ENCODE measurements at regions not wholly inside any gene's neighbourhood (a gene's known extent, or its start where the extent isn't known, plus 50 kb on each side); places are given as distances from the start of the nearest gene placed in this dataset.

DNA sequence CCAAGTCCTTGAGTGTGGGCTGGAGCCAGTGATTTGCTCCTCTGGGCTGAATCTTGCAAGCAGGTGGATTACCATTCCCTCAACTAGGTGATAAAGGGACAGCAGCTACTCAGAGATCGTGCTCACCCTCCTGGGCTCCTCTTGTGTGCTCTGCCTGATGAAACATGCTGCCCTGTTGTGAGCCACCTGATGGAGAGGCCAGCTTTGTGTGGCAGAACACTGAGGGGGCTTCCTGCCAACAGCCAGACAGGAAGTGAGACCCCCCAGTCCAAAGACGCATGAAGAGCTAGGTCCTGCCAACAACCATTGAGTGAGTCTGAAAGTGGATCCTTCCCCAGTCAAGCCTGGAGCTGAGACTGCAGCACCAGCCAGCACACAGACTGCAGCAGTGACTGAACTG, 106.4 kb upstream of the IRX2 start:
- WGBS, 2 donors, result 40 to 53% methylated on average over 2 of the region's 2 CpGs
- no peak overlapping the region for H3K27ac ChIP-seq
- H3K9me3 ChIP-seq, result no peaks in the 10 kb centered on the region
- H3K27me3 ChIP-seq, result peaks cover 0 to 6% (median 0%) of the 10 kb centered on the region in 4 donors
- no peak for DNase-seq
- no peaks in the 10 kb centered on the region for H3K4me1 ChIP-seq
- no peak for ATAC-seq
- H3K36me3 ChIP-seq, result no peaks in the 10 kb centered on the region
- FAIRE-seq, result no peak
- TF ChIP-seq, protein P1, sequence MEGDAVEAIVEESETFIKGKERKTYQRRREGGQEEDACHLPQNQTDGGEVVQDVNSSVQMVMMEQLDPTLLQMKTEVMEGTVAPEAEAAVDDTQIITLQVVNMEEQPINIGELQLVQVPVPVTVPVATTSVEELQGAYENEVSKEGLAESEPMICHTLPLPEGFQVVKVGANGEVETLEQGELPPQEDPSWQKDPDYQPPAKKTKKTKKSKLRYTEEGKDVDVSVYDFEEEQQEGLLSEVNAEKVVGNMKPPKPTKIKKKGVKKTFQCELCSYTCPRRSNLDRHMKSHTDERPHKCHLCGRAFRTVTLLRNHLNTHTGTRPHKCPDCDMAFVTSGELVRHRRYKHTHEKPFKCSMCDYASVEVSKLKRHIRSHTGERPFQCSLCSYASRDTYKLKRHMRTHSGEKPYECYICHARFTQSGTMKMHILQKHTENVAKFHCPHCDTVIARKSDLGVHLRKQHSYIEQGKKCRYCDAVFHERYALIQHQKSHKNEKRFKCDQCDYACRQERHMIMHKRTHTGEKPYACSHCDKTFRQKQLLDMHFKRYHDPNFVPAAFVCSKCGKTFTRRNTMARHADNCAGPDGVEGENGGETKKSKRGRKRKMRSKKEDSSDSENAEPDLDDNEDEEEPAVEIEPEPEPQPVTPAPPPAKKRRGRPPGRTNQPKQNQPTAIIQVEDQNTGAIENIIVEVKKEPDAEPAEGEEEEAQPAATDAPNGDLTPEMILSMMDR (IDR thresholded peaks at IDR 0.05), result no peak
- intact Hi-C loops (cut with DNase I), result no loop called here
- H3K4me3 ChIP-seq, result no peak overlapping the region

DNA sequence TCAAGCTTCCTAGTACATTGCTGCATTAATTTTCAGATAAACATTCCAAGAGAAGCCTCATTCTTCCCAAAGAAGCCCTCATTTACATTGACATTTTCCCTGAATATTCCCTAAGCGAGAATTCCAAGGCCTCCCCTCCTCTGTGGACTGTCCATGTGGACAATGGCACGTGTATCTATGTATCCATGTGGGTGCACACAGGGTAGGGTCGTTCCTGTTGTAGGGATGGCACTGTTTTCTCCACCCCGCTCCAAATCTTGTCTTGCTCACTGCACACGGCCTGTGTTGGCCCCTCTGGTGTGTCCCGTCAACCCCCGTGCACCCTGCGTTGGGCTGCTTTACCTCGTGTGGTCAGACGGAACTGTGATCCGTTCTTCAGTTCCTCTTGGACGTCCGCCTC, 104.7 kb upstream of the IRX2 start:
- no peaks in the 10 kb centered on the region for H3K9me3 ChIP-seq
- H3K4me3 ChIP-seq, result no peak overlapping the region
- DNase-seq, result no peak
- intact Hi-C loops (cut with DNase I), result no loop called here
- peaks cover 0 to 6% (median 0%) of the 10 kb centered on the region in 4 donors for H3K27me3 ChIP-seq
- FAIRE-seq, result no peak
- ATAC-seq, result no peak
- H3K36me3 ChIP-seq, result no peaks in the 10 kb centered on the region
- 70 to 81% methylated on average over 13 of the region's 13 CpGs for WGBS, 2 donors
- no peak overlapping the region for H3K27ac ChIP-seq
- no peaks in the 10 kb centered on the region for H3K4me1 ChIP-seq
- TF ChIP-seq, protein P1 (IDR thresholded peaks at IDR 0.05), result no peak

DNA sequence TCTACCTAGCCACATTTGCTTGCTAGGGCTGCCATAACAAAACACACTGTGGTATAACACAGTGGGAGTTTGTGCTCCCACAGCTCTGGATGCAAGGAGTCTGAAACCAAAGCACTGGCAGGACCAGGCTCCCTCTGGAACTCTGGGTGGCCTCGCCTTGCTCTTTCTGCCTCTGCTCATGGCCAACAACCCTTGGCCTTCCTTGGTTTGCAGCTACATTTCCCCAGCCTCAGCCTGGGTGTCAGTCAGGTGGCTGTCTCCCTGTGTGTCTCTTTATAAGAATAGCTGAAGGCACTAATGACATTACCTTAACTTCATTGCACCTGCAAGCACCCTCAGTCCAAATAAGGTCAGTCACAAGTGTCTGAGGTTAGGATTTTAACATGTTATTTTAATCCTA, 101.0 kb upstream of the IRX2 start:
- FAIRE-seq (no peak), DNase-seq (no peak), ATAC-seq (no peak)
- Histone ChIP-seq H3K27me3 (peaks cover 0 to 6% (median 0%) of the 10 kb centered on the region in 4 donors), H3K36me3 (no peaks in the 10 kb centered on the region), H3K9me3 (no peaks in the 10 kb centered on the region), H3K4me3 (no peak overlapping the region), H3K27ac (no peak overlapping the region), H3K4me1 (no peaks in the 10 kb centered on the region)
- WGBS, 2 donors, result 61 to 79% methylated on average over 1 of the region's 1 CpG
- intact Hi-C loops (cut with DNase I), result no loop called here
- TF ChIP-seq, protein P1 (IDR thresholded peaks at IDR 0.05), result no peak

DNA sequence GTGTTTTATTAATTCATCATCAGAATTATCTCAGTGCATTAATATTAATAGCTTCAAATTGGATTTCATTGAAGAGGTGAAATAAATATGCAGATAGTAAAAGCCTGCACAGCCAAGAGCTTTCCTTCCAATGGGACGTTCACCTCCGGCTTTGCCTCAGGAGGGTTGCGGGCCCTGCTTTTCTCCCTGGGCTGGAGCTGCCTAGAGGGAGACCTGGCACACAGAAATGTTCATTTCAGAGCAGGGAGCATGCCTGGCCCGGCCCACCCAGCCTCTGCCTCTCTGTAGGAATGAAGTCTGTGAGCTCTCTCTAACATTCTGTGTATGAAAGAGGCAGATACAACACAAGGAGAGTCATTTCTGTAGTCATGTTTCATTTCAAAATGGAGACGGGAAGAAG, 100.4 kb upstream of the IRX2 start:
- 25 to 38% methylated on average over 5 of the region's 5 CpGs for WGBS, 2 donors

DNA sequence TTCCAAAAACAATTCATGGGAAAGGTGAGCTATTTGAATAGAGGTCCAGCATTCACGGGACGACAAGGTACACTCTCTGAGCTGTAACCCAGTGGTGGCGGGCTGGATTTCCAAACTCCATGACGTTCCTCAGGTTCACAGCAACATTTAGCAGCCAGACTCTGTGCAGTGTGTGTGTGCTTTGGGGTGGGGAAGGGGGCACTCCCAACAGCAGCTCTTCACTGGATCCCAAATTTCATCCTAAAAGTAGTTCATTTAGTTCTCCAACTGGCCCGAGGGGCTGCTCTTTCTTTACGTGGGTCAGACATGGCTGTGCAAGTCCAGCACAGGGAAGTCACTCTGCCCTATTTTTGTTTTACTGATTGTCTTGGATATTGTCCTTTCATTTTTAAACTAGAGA, 98.0 kb upstream of the IRX2 start:
- ATAC-seq (no peak), FAIRE-seq (no peak), DNase-seq (no peak)
- no peak overlapping the region for H3K27ac ChIP-seq
- no peaks in the 10 kb centered on the region for H3K4me1 ChIP-seq
- WGBS, 2 donors, result 49 to 53% methylated on average over 6 of the region's 6 CpGs
- H3K9me3 ChIP-seq, result no peaks in the 10 kb centered on the region
- no peaks in the 10 kb centered on the region for H3K36me3 ChIP-seq
- intact Hi-C loops (cut with DNase I), result no loop called here
- TF ChIP-seq, protein P1 (IDR thresholded peaks at IDR 0.05), result no peak
- no peaks in the 10 kb centered on the region for H3K27me3 ChIP-seq
- no peak overlapping the region for H3K4me3 ChIP-seq

More for the DNA sequence above, 100.4 kb upstream of the IRX2 start:
- Histone ChIP-seq H3K36me3 (no peaks in the 10 kb centered on the region), H3K9me3 (no peaks in the 10 kb centered on the region), H3K4me3 (no peak overlapping the region), H3K4me1 (no peaks in the 10 kb centered on the region), H3K27me3 (peaks cover 0 to 6% (median 0%) of the 10 kb centered on the region in 4 donors), H3K27ac (no peak overlapping the region)
- intact Hi-C loops (cut with DNase I), result no loop called here
- DNase-seq (no peak), ATAC-seq (no peak), FAIRE-seq (no peak)
- TF ChIP-seq, protein P1 (IDR thresholded peaks at IDR 0.05), result no peak

All from pancreas (tissue), 10 donors.